ENCODE measurements at regions not wholly inside any gene's neighbourhood (a gene's known extent, or its start where the extent isn't known, plus 50 kb on each side); places are given as distances from the start of the nearest gene placed in this dataset.

DNA sequence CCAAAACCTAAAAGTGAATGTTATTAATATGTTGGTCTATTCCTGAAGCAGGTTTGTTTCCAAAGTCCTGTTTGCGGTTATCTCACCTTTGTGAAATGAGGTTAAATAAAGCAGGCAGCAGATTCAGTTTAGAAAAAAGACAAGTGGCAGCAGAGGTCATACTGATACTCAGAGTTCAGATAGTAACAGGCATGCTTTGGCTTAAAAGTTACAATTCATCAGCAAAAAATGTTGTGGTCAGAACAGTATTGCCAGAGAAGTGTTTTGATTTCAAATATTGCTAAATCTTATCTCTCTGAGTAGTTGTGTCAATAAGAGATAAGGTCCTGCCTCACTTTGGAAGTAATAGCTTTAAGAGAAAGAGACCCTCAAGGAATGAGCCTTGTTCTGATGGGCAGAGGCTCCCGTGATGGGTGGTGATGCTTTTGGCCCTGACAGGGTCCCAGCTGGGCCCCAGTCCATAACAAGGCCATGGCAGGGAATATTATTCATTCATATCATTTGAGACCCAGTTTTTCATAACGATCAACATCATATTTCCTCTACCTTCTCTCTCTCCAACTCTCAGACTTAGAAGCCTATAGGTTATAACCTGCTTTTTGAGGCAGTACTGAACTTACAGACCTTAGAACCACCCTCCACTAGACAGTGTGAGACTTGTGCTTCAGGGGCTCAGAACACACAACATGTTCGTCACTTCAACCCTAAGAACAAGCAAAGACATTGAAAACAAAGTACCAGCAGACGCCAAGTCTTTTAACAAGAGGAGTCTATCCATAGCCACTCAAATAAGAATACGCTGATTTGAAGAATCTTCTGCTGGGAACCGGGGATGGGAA is 58.5 kb upstream of the AHR start:
- no peak for TF ChIP-seq MEIS2 (CRISPR knock-in tag; IDR thresholded peaks at IDR 0.05)
- no peak for TF ChIP-seq FOXK2 (IDR thresholded peaks at IDR 0.05)
- TF ChIP-seq, protein P1, sequence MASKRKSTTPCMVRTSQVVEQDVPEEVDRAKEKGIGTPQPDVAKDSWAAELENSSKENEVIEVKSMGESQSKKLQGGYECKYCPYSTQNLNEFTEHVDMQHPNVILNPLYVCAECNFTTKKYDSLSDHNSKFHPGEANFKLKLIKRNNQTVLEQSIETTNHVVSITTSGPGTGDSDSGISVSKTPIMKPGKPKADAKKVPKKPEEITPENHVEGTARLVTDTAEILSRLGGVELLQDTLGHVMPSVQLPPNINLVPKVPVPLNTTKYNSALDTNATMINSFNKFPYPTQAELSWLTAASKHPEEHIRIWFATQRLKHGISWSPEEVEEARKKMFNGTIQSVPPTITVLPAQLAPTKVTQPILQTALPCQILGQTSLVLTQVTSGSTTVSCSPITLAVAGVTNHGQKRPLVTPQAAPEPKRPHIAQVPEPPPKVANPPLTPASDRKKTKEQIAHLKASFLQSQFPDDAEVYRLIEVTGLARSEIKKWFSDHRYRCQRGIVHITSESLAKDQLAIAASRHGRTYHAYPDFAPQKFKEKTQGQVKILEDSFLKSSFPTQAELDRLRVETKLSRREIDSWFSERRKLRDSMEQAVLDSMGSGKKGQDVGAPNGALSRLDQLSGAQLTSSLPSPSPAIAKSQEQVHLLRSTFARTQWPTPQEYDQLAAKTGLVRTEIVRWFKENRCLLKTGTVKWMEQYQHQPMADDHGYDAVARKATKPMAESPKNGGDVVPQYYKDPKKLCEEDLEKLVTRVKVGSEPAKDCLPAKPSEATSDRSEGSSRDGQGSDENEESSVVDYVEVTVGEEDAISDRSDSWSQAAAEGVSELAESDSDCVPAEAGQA (IDR thresholded peaks at IDR 0.05; ENCODE audit: low read depth) = no peak
- TF ChIP-seq, protein P1 (CRISPR knock-in tag; IDR thresholded peaks at IDR 0.05; ENCODE audit: borderline replicate concordance) = no peak
- TF ChIP-seq ZBTB33 (CRISPR knock-in tag; IDR thresholded peaks at IDR 0.05) = no peak
- TF ChIP-seq ZNF777 (CRISPR knock-in tag; IDR thresholded peaks at IDR 0.05) = no peak

Data from HepG2 (cell line).